OCI-LY1 (cell line): ENCODE measurements at regions not wholly inside any gene's neighbourhood (a gene's known extent, or its start where the extent isn't known, plus 50 kb on each side); places are given as distances from the start of the nearest gene placed in this dataset.

Experiments
- H2AFZ ChIP-seq: fragments of 200-600 bp; sonication (generic), shearing (Covaris generic); 2 replicates; pipeline ENCODE4 v1.6.0; 2014; ENCODE audit warnings: antibody characterized with exemption, mild to moderate bottlenecking, low read length
- H3F3A ChIP-seq: fragments of 200-600 bp; sonication (generic), shearing (Covaris generic); 2 replicates; pipeline ENCODE4 v1.6.0; 2014; ENCODE audit warnings: mild to moderate bottlenecking, antibody characterized with exemption, low read length, moderate library complexity; ENCODE audit not compliant: insufficient read depth
- H3K27ac ChIP-seq: fragments of 200-600 bp; sonication (generic); 2 replicates; pipeline ENCODE4 v1.5.1; 2014; ENCODE audit warnings: low read length, mixed run types, mild to moderate bottlenecking, low read depth; ENCODE audit not compliant: poor library complexity, severe bottlenecking
- H3K27me3 ChIP-seq: fragments of 200-600 bp; sonication (generic); 2 replicates; pipeline ENCODE4 v1.6.0; 2014; ENCODE audit warnings: antibody characterized with exemption, mild to moderate bottlenecking, low read length, moderate library complexity; ENCODE audit not compliant: insufficient read depth
- H3K36me3 ChIP-seq: fragments of 200-600 bp; sonication (generic); 2 replicates; pipeline ENCODE4 v1.6.1; 2014; ENCODE audit warnings: mild to moderate bottlenecking, antibody characterized with exemption, low read length, moderate library complexity, mixed read lengths; ENCODE audit not compliant: insufficient read depth
- H3K4me1 ChIP-seq: fragments of 200-600 bp; sonication (generic); 2 replicates; pipeline ENCODE4 v1.5.1; 2014; ENCODE audit warnings: mild to moderate bottlenecking, low read length, moderate library complexity; ENCODE audit not compliant: insufficient read depth, severe bottlenecking
- H3K4me2 ChIP-seq: fragments of 200-600 bp; sonication (generic), shearing (Covaris generic); 2 replicates; pipeline ENCODE4 v1.6.1; 2014; ENCODE audit warnings: low read length
- H3K4me3 ChIP-seq: fragments of 200-600 bp; sonication (generic); 2 replicates; pipeline ENCODE4 v1.5.1; 2014; ENCODE audit warnings: low read length, low read depth, mild to moderate bottlenecking, mixed read lengths; ENCODE audit not compliant: poor library complexity, severe bottlenecking
- H3K79me2 ChIP-seq: fragments of 200-600 bp; shearing (Covaris generic); 2 replicates; pipeline ENCODE4 v1.6.1; 2016; ENCODE audit warnings: mixed run types, low read length, mixed read lengths; ENCODE audit not compliant: insufficient read depth
- H3K9ac ChIP-seq: fragments of 200-600 bp; sonication (generic), shearing (Covaris generic); 2 replicates; pipeline ENCODE4 v1.6.1; 2014; ENCODE audit warnings: mild to moderate bottlenecking, low read length, mixed read lengths
- H3K9me2 ChIP-seq: fragments of 200-600 bp; sonication (generic), shearing (Covaris generic); 2 replicates; pipeline ENCODE4 v1.6.1; 2014; ENCODE audit warnings: low read depth, mild to moderate bottlenecking, low read length, mixed read lengths
- H3K9me3 ChIP-seq: fragments of 200-600 bp; shearing (Covaris generic); 2 replicates; pipeline ENCODE4 v1.6.1; 2014; ENCODE audit warnings: low read length, mixed read lengths
- H4K20me1 ChIP-seq: fragments of 200-600 bp; sonication (generic), shearing (Covaris generic); 2 replicates; pipeline ENCODE4 v1.6.0; 2016; ENCODE audit warnings: mild to moderate bottlenecking, low read length; ENCODE audit not compliant: insufficient read depth
- EZH2 ChIP-seq: fragments of 200-600 bp; sonication (generic), shearing (Covaris generic); IDR thresholded peaks from 2 replicates; pipeline ENCODE4 v1.8.0; 2017; ENCODE audit warnings: borderline replicate concordance, mixed run types, mild to moderate bottlenecking, antibody characterized with exemption, low read length, moderate library complexity, mixed read lengths
- TF ChIP-seq, protein P1 (sequence below): fragments of 200-600 bp; sonication (generic), shearing (Covaris generic); IDR thresholded peaks from 2 replicates; pipeline ENCODE4 v1.5.1; 2017; ENCODE audit warnings: mild to moderate bottlenecking, antibody characterized with exemption, low read length, moderate library complexity, mixed read lengths

DNA sequence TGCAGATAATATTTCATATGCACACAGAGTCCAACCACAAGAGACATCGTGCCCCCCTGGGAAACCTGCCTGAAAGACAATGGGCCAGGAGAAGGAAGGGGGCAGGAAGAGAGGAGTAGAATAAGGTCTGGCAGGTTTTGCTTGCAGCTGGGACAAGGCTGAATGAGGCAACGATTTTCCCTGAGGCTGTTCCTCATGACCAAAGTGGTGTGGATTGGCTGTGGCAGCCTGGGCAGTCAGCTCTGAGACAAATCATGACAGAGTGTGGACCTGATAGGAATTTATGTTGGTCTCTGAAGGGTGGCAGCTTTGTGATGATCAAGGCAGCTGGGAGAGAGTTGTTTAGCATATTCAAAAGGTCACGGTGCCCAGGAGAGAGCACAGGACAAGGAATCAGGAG, 119.3 kb downstream of the NMUR2 start:
- Histone ChIP-seq H3K9me2 (no peaks in the 10 kb centered on the region), H3K4me1 (no peaks in the 10 kb centered on the region), H3K4me2 (no peak overlapping the region), H2AFZ (no peak overlapping the region), H3K27me3 (no peaks in the 10 kb centered on the region), H3K27ac (no peak overlapping the region), H3F3A (no peaks in the 10 kb centered on the region), H3K36me3 (no peaks in the 10 kb centered on the region), H3K79me2 (no peaks in the 10 kb centered on the region), H4K20me1 (no peaks in the 10 kb centered on the region), H3K4me3 (no peak overlapping the region), H3K9ac (no peak overlapping the region), H3K9me3 (no peaks in the 10 kb centered on the region)
- TF ChIP-seq EZH2 = no peak

DNA sequence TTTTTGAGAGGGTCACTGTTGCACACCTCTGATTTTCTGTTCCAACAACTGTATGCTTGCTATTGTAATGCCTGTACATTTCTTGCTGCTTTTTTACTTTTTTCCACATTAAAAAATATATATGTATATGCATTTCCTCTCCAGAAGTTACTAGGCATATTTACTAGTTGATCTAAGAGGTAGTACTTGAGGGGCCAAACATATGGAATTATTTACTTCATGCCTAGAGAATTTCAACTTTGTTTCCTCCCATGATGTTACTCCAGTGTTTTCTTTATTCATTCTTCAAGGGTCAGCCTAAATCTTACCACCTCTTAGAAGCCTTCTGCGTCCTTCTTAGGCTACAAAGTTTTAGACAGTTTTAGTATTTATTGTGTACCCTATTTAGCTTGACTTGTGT, 122.7 kb downstream of the NMUR2 start:
- no peak overlapping the region for H2AFZ ChIP-seq
- no peaks in the 10 kb centered on the region for H3K79me2 ChIP-seq

DNA sequence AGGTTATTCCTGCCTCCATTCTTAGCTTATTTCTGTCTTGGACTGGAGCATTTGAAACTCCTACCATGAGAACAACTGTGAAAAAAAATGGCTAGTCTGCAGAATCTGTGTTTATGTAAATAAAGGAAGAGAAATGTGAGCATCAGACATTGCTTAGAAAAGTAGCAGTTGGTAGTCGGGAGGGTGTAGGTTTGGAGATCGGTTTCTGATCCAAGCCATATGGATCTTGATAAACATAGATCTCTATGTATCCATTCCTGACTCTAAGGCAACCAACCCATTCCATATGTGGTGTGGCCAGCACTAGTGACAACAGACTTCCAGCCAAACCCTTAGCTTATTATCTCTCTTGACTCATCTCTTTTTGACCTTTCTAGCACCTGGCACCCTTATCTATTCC, 127.1 kb downstream of the NMUR2 start:
- Histone ChIP-seq H3K4me3 (no peak overlapping the region), H3K79me2 (no peaks in the 10 kb centered on the region), H3K27ac (no peak overlapping the region), H3K9ac (no peak overlapping the region), H3K4me1 (no peaks in the 10 kb centered on the region), H3K4me2 (no peak overlapping the region), H4K20me1 (no peaks in the 10 kb centered on the region), H3F3A (no peaks in the 10 kb centered on the region), H2AFZ (no peak overlapping the region), H3K36me3 (no peaks in the 10 kb centered on the region), H3K27me3 (no peaks in the 10 kb centered on the region), H3K9me3 (no peaks in the 10 kb centered on the region), H3K9me2 (no peaks in the 10 kb centered on the region)
- TF ChIP-seq, protein P1, sequence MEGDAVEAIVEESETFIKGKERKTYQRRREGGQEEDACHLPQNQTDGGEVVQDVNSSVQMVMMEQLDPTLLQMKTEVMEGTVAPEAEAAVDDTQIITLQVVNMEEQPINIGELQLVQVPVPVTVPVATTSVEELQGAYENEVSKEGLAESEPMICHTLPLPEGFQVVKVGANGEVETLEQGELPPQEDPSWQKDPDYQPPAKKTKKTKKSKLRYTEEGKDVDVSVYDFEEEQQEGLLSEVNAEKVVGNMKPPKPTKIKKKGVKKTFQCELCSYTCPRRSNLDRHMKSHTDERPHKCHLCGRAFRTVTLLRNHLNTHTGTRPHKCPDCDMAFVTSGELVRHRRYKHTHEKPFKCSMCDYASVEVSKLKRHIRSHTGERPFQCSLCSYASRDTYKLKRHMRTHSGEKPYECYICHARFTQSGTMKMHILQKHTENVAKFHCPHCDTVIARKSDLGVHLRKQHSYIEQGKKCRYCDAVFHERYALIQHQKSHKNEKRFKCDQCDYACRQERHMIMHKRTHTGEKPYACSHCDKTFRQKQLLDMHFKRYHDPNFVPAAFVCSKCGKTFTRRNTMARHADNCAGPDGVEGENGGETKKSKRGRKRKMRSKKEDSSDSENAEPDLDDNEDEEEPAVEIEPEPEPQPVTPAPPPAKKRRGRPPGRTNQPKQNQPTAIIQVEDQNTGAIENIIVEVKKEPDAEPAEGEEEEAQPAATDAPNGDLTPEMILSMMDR = no peak
- TF ChIP-seq EZH2 = no peak

More for the DNA sequence above, 122.7 kb downstream of the NMUR2 start:
- Histone ChIP-seq H3F3A (no peaks in the 10 kb centered on the region), H3K9me2 (no peaks in the 10 kb centered on the region), H4K20me1 (no peaks in the 10 kb centered on the region), H3K9ac (no peak overlapping the region), H3K4me1 (no peaks in the 10 kb centered on the region), H3K36me3 (no peaks in the 10 kb centered on the region), H3K27me3 (no peaks in the 10 kb centered on the region), H3K4me2 (no peak overlapping the region), H3K9me3 (no peaks in the 10 kb centered on the region), H3K27ac (no peak overlapping the region), H3K4me3 (no peak overlapping the region)
- TF ChIP-seq, protein P1 = no peak
- TF ChIP-seq EZH2 = no peak

DNA sequence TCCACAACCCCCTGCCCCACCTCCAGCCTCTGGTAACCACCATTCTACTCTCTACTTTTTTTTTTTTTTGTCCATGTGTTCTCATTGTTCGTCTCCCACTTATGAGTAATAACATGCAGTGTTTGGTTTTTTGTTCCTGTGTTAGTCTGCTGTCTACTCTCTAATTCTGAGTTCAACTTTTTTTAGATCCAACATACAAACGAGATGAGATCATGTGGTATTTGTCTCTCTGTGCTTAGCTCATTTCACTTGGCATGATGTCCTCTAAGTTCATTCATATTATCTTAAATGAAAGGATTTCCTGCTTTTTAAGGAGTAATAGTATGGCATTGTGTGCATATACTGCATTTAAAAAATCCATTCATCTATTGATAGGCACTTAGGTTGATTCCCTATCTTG, 130.9 kb downstream of the NMUR2 start:
- Histone ChIP-seq H3K27ac (no peak overlapping the region), H3K4me2 (no peak overlapping the region), H3K79me2 (no peaks in the 10 kb centered on the region), H3K36me3 (no peaks in the 10 kb centered on the region), H2AFZ (no peak overlapping the region), H3K9me3 (no peaks in the 10 kb centered on the region), H3K9ac (no peak overlapping the region), H4K20me1 (no peaks in the 10 kb centered on the region), H3K4me3 (no peak overlapping the region), H3F3A (no peaks in the 10 kb centered on the region), H3K27me3 (no peaks in the 10 kb centered on the region), H3K9me2 (no peaks in the 10 kb centered on the region), H3K4me1 (no peaks in the 10 kb centered on the region)
- TF ChIP-seq, protein P1 = no peak
- no peak for TF ChIP-seq EZH2
